OCI-LY3 (cell line): ENCODE measurements at regions not wholly inside any gene's neighbourhood (a gene's known extent, or its start where the extent isn't known, plus 50 kb on each side); places are given as distances from the start of the nearest gene placed in this dataset.

Experiments used
- H2AFZ ChIP-seq: fragments of 200-600, 300-600 bp; shearing (Covaris generic); 2 replicates; pipeline ENCODE4 v1.6.0; 2014; ENCODE audit warnings: antibody characterized with exemption, low read depth, low read length
- H3K27ac ChIP-seq: fragments of 200-600, 300-600 bp; sonication (generic); 2 replicates; pipeline ENCODE4 v1.5.1; 2014; ENCODE audit warnings: mild to moderate bottlenecking, low read length, moderate library complexity, mixed read lengths
- H3K27me3 ChIP-seq: fragments of 200-600, 300-600 bp; sonication (generic); 2 replicates; pipeline ENCODE4 v1.6.1; 2014; ENCODE audit warnings: low read depth, low read length, mixed read lengths
- H3K36me3 ChIP-seq: fragments of 200-600, 300-600 bp; sonication (generic); replicated peaks from 2 replicates; pipeline ENCODE3; 2014; ENCODE audit warnings: low read depth, low read length, mixed read lengths
- H3K4me1 ChIP-seq: fragments of 300-600, 200-600 bp; sonication (generic); 2 replicates; pipeline ENCODE4 v1.6.1; 2014; ENCODE audit warnings: low read length, mixed read lengths
- H3K4me2 ChIP-seq: fragments of 200-600, 300-600 bp; sonication (generic); 2 replicates; pipeline ENCODE4 v1.6.1; 2014; ENCODE audit warnings: low read length, mixed read lengths
- H3K4me3 ChIP-seq: fragments of 300-600, 200-600 bp; sonication (generic); 2 replicates; pipeline ENCODE4 v1.5.1; 2014; ENCODE audit warnings: antibody characterized with exemption, mild to moderate bottlenecking, low read length, moderate library complexity
- H3K79me2 ChIP-seq: fragments of 300-600, 200-600 bp; shearing (Covaris generic); 2 replicates; pipeline ENCODE4 v1.6.1; 2014; ENCODE audit warnings: mild to moderate bottlenecking, low read length, mixed read lengths
- H3K9ac ChIP-seq: fragments of 300-600, 200-600 bp; shearing (Covaris generic); 2 replicates; pipeline ENCODE4 v1.6.0; 2014; ENCODE audit warnings: mild to moderate bottlenecking, low read length, moderate library complexity
- H3K9me3 ChIP-seq: fragments of 200-600, 300-600 bp; shearing (Covaris generic); 2 replicates; pipeline ENCODE4 v1.6.1; 2014; ENCODE audit warnings: low read length, mixed read lengths; ENCODE audit not compliant: insufficient read depth
- H4K20me1 ChIP-seq: fragments of 200-600, 300-600 bp; sonication (generic); 2 replicates; pipeline ENCODE4 v1.6.1; 2016; ENCODE audit warnings: low read length, mixed read lengths; ENCODE audit not compliant: insufficient read depth
- EZH2phosphoT487 ChIP-seq: fragments of 200-600 bp; shearing (Covaris generic); IDR thresholded peaks from 2 replicates; pipeline ENCODE4 v1.6.1; 2018; ENCODE audit warnings: antibody characterized with exemption, mixed run types, low read depth
- TF ChIP-seq, protein P1 (sequence below): fragments of 200-600, 300-600 bp; sonication (generic); IDR thresholded peaks from 2 replicates; pipeline ENCODE4 v1.5.1; 2014; ENCODE audit warnings: antibody characterized with exemption, low read length, low read depth

- Histone ChIP-seq H3K27me3 (no peaks in the 10 kb centered on the region), H3K4me2 (no peak overlapping the region), H3K9ac (no peak overlapping the region), H3K36me3 (no peaks in the 10 kb centered on the region), H3K4me3 (no peak overlapping the region), H3K27ac (no peak overlapping the region), H3K4me1 (peaks cover 4% of the 10 kb centered on the region), H3K79me2 (no peaks in the 10 kb centered on the region), H3K9me3 (no peaks in the 10 kb centered on the region), H2AFZ (no peak overlapping the region), H4K20me1 (no peaks in the 10 kb centered on the region)
- no peak for TF ChIP-seq EZH2phosphoT487
- TF ChIP-seq, protein P1, sequence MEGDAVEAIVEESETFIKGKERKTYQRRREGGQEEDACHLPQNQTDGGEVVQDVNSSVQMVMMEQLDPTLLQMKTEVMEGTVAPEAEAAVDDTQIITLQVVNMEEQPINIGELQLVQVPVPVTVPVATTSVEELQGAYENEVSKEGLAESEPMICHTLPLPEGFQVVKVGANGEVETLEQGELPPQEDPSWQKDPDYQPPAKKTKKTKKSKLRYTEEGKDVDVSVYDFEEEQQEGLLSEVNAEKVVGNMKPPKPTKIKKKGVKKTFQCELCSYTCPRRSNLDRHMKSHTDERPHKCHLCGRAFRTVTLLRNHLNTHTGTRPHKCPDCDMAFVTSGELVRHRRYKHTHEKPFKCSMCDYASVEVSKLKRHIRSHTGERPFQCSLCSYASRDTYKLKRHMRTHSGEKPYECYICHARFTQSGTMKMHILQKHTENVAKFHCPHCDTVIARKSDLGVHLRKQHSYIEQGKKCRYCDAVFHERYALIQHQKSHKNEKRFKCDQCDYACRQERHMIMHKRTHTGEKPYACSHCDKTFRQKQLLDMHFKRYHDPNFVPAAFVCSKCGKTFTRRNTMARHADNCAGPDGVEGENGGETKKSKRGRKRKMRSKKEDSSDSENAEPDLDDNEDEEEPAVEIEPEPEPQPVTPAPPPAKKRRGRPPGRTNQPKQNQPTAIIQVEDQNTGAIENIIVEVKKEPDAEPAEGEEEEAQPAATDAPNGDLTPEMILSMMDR, result no peak
These were observed 789.7 kb upstream of the ZNF608 start for GRCh38 chr5:125536095-125536494.

DNA sequence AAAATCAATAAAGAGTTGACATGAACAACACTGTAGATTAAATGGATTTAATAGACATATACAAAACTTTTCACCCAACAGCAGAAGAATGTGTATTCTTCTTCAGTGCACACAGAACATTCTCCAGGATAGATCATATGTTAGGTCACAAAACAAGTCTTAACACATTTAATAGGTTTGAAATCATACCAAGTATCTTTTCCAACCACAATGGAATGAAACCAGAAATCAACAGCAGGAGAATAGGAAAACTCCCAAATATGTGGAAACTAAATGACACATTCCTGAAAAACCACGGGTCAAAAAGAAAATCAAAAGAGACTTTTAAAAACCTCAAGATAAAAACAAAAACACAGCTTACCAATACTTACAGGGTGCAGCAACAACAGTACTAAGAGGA lies 790.1 kb upstream of the ZNF608 start:
- no peaks in the 10 kb centered on the region for H3K36me3 ChIP-seq
- no peaks in the 10 kb centered on the region for H3K9me3 ChIP-seq
- H3K4me2 ChIP-seq, result no peak overlapping the region
- no peak overlapping the region for H2AFZ ChIP-seq
- H3K79me2 ChIP-seq, result no peaks in the 10 kb centered on the region
- no peak overlapping the region for H3K4me3 ChIP-seq
- no peaks in the 10 kb centered on the region for H3K27me3 ChIP-seq
- H3K4me1 ChIP-seq, result peaks cover 5% of the 10 kb centered on the region
- TF ChIP-seq, protein P1, result no peak
- TF ChIP-seq EZH2phosphoT487, result no peak
- H4K20me1 ChIP-seq, result no peaks in the 10 kb centered on the region
- H3K9ac ChIP-seq, result no peak overlapping the region
- no peak overlapping the region for H3K27ac ChIP-seq

DNA sequence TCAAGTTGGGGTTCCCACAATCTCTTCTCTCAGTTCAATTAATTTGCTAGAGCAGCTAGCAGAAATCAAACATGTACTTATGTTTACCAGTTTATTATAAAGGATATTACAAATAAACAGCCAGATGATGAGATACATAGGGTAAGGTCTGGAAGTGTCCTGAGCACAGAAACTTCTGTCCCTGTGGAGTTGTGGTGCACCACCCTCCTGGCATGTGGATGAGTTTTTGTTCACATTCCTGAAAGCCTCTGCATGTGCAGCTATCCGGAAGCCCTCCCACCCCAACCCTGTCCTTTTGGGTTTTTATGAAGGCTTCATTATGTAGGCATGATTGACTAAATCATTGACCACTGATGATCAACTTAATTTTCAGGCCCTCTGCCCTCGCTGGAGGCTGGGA lies 791.2 kb upstream of the ZNF608 start:
- TF ChIP-seq, protein P1, result no peak
- no peak for TF ChIP-seq EZH2phosphoT487
- no peak overlapping the region for H3K4me2 ChIP-seq
- no peaks in the 10 kb centered on the region for H3K27me3 ChIP-seq
- H4K20me1 ChIP-seq, result no peaks in the 10 kb centered on the region
- no peak overlapping the region for H2AFZ ChIP-seq
- no peak overlapping the region for H3K4me3 ChIP-seq
- H3K4me1 ChIP-seq, result peaks cover 5% of the 10 kb centered on the region
- no peaks in the 10 kb centered on the region for H3K79me2 ChIP-seq
- H3K9me3 ChIP-seq, result no peaks in the 10 kb centered on the region
- no peak overlapping the region for H3K27ac ChIP-seq
- no peaks in the 10 kb centered on the region for H3K36me3 ChIP-seq
- H3K9ac ChIP-seq, result no peak overlapping the region

GRCh38 chr5:125538469-125538868 lies 792.0 kb upstream of the ZNF608 start:
- Histone ChIP-seq H2AFZ (no peak overlapping the region), H3K27ac (no peak overlapping the region), H3K9me3 (no peaks in the 10 kb centered on the region), H3K4me3 (no peak overlapping the region), H3K4me2 (no peak overlapping the region), H3K79me2 (no peaks in the 10 kb centered on the region), H3K27me3 (no peaks in the 10 kb centered on the region), H3K4me1 (peaks cover 5% of the 10 kb centered on the region), H3K9ac (no peak overlapping the region), H4K20me1 (no peaks in the 10 kb centered on the region), H3K36me3 (no peaks in the 10 kb centered on the region)
- TF ChIP-seq, protein P1, result no peak
- TF ChIP-seq EZH2phosphoT487, result no peak
